A673 (cell line): ENCODE measurements at regions not wholly inside any gene's neighbourhood (a gene's known extent, or its start where the extent isn't known, plus 50 kb on each side); places are given as distances from the start of the nearest gene placed in this dataset.

Source experiments
- BruUV-seq: library from RNA; stranded (reverse); fragments of 400-500 nt; replicated peaks from 2 replicates; lab custom pipeline; 2021; lab: Mats Ljungman, UMichigan
- CTCF ChIA-PET: fragments of 300-600 bp; sonication (Branson Sonifier 250); formaldehyde crosslinking; loops from one replicate; lab custom pipeline; 2022; ENCODE audit warnings: antibody characterized with exemption; lab: Charles Lee
- POLR2A ChIA-PET: fragments of 300-600 bp; sonication (Branson Sonifier 250); formaldehyde crosslinking; loops from one replicate; lab custom pipeline; 2022; ENCODE audit warnings: antibody characterized with exemption; ENCODE audit not compliant: low non-redundant PET; lab: Charles Lee
- DNase-seq: peaks from one replicate; pipeline ENCODE4 v3.0.0-alpha.2; 2015; ENCODE audit warnings: low spot score
- H3K27ac ChIP-seq: fragments of 200-600 bp; sonication (generic); 2 replicates; pipeline ENCODE4 v1.5.1; 2016; ENCODE audit warnings: mixed run types, low read depth, mild to moderate bottlenecking, mixed read lengths, antibody characterized with exemption, low read length; ENCODE audit not compliant: poor library complexity, severe bottlenecking
- H3K27me3 ChIP-seq: fragments of 200-600 bp; sonication (generic); replicated peaks from 2 replicates; pipeline ENCODE4 v1.6.1; 2017; ENCODE audit warnings: mixed run types, low read depth, mild to moderate bottlenecking, mixed read lengths, antibody characterized with exemption, low read length; ENCODE audit not compliant: insufficient read depth, poor library complexity
- H3K36me3 ChIP-seq: fragments of 200-600 bp; sonication (generic); 2 replicates; pipeline ENCODE4 v1.6.1; 2016; ENCODE audit warnings: mixed run types, mild to moderate bottlenecking, mixed read lengths, antibody characterized with exemption, low read length; ENCODE audit not compliant: insufficient read depth, poor library complexity, severe bottlenecking
- H3K4me1 ChIP-seq: fragments of 200-600 bp; sonication (generic); 2 replicates; pipeline ENCODE4 v1.6.1; 2017; ENCODE audit warnings: mixed run types, mild to moderate bottlenecking, mixed read lengths, antibody characterized with exemption, low read length; ENCODE audit not compliant: insufficient read depth, poor library complexity, severe bottlenecking
- H3K4me3 ChIP-seq: fragments of 200-600 bp; sonication (generic); 2 replicates; pipeline ENCODE4 v1.5.1; 2016; ENCODE audit warnings: low read depth, mixed run types, mild to moderate bottlenecking, mixed read lengths, low read length; ENCODE audit not compliant: poor library complexity, severe bottlenecking
- H3K9me3 ChIP-seq: fragments of 200-600 bp; sonication (generic); 2 replicates; pipeline ENCODE4 v1.6.1; 2016; ENCODE audit warnings: mixed run types, low read depth, mild to moderate bottlenecking, mixed read lengths, antibody characterized with exemption, low read length; ENCODE audit not compliant: poor library complexity, severe bottlenecking
- CTCF ChIP-seq: fragments of 300-800, 200-600 bp; sonication (generic); conservative IDR thresholded peaks from 2 replicates; pipeline ENCODE4 v1.5.1; 2017; ENCODE audit warnings: low read depth, mild to moderate bottlenecking, antibody characterized with exemption, low read length, moderate library complexity, mixed read lengths
- EZH2 ChIP-seq: fragments of 200-600 bp; sonication (generic); IDR thresholded peaks from 2 replicates; pipeline ENCODE4 v1.6.1; 2017; ENCODE audit warnings: borderline replicate concordance, low read depth, mild to moderate bottlenecking, mixed read lengths, antibody characterized with exemption, low read length; ENCODE audit not compliant: poor library complexity, severe bottlenecking
- intact Hi-C: fragments of 100-400 bp; cut with micrococcal nuclease; formaldehyde crosslinking; loops from one replicate; pipeline ENCODE4 v1.10.0; 2022; ENCODE audit not compliant: unreplicated experiment

GRCh38 chr10:83332690-83333089, 806.6 kb upstream of the GHITM start:
- ChIA-PET CTCF (no interaction called here), POLR2A (no interaction called here)
- Histone ChIP-seq H3K4me1 (no peaks in the 10 kb centered on the region), H3K4me3 (no peak overlapping the region), H3K36me3 (no peaks in the 10 kb centered on the region), H3K27ac (no peak overlapping the region), H3K27me3 (no peaks in the 10 kb centered on the region), H3K9me3 (peaks cover 29% of the 10 kb centered on the region)
- TF ChIP-seq EZH2 (no peak), CTCF (no peak)
- BruUV-seq, result no TSS peak
- intact Hi-C loops, result loop anchor here (10.0 kb wide), 1 partner anchor 58 kb away; no protein-coding TSS in a partner anchor
- DNase-seq, result no peak

GRCh38 chr10:83333566-83333965, 805.7 kb upstream of the GHITM start:
- no TSS peak for BruUV-seq
- intact Hi-C loops, result loop anchor here (10.0 kb wide), 1 partner anchor 59 kb away; no protein-coding TSS in a partner anchor
- H3K36me3 ChIP-seq, result no peaks in the 10 kb centered on the region

GRCh38 chr10:83343676-83344075, 795.6 kb upstream of the GHITM start:
- BruUV-seq, result no TSS peak
- intact Hi-C loops, result no loop called here
- Histone ChIP-seq H3K36me3 (no peaks in the 10 kb centered on the region), H3K9me3 (peaks cover 13% of the 10 kb centered on the region), H3K4me1 (no peaks in the 10 kb centered on the region), H3K4me3 (no peak overlapping the region), H3K27me3 (no peaks in the 10 kb centered on the region), H3K27ac (no peak overlapping the region)
- ChIA-PET POLR2A (no interaction called here), CTCF (no interaction called here)
- DNase-seq, result no peak
- TF ChIP-seq CTCF (no peak), EZH2 (no peak)

More at GRCh38 chr10:83333566-83333965, 805.7 kb upstream of the GHITM start:
- CTCF ChIA-PET, result no interaction called here
- TF ChIP-seq CTCF (no peak), EZH2 (no peak)
- Histone ChIP-seq H3K4me1 (no peaks in the 10 kb centered on the region), H3K27ac (no peak overlapping the region), H3K4me3 (no peak overlapping the region), H3K9me3 (peaks cover 29% of the 10 kb centered on the region), H3K27me3 (no peaks in the 10 kb centered on the region)
- POLR2A ChIA-PET, result no interaction called here
- no peak for DNase-seq
